ENCODE measurements at regions not wholly inside any gene's neighbourhood (a gene's known extent, or its start where the extent isn't known, plus 50 kb on each side); places are given as distances from the start of the nearest gene placed in this dataset.

DNA sequence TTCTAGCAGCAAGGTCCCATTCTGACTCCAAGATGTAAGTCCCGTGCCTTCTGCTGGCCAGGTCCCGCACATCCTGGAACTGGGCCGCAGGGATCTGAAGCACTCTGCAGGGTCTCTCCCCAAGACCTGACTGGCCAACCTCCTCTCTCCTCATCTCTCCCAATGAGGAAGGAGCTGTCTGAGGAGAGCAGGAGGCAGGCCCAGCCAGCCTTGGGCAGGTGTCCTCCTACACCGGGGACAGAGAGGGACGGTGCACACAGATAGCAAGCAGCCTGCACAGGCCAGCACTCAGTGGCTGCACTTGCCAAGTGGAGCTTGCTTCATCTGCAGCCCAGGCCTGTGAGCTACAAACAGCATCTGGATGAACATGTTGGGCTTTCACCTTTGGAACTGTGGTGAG, 76.8 kb upstream of the CD93 start:
- no peak for DNase-seq

DNA sequence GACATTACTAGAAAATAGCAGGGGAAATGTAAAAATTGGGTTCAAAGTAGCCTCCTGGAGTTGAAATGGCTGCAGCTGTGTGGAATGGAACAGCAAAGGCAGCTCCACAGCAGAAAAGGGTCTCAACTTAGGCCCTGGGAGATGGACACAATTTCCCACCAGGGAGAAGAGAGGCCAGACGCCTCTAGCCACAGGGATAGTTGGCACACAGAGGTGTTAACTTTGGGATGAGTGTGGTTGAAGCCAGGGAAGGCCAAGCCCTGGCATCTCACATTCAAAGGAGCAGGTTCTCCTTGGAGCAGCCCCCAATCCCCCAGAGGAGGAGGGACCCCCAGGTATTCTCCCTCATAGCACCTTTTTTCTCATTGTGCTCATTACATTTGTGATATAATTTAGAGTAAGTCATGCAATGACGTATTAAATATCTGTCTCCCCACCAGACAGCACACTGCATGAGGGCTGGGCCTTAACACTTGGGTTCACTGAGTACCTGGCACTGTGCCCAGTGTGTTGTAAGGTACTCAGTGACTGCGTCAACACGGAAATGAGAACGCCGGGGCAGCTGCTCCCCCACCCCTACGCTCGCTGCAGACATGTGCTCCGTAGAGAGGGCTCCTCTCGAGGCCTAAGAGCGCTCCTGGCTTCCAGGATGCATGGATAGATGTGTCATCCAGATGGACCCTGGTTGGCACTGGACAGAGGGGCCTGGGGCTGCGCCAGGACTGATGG, 76.0 kb upstream of the CD93 start:
- DNase-seq, result no peak

DNA sequence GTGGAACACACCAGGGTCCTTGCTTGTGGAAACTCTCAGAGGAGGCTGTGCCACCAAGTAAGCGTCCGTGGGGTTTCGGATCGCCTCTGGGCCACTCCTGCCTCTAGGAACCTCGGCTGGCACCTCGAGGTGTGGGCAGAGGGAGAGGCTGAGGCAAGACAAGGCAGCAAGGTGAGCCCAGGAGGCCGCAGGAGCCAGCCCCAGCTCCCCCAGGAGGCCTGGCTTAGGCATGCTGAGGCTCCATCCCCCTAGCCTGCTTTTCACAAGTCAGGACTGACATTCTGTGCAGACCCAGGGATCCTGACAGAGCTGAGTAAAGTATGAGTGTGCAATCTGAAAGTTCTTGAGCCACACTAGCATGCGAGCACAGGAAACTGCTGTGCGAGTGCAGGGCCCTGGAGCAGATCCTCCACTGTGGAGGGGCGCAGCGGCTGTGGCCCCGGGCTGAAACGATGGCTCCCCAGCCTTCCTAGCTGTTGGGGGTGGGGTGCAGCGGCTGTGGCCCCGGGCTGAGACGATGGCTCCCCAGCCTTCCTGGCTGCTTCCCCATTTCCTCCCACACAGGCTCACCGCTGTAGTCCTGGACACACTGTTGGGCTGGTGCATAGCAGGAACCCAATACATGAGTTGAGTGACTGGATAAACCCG, 75.2 kb upstream of the CD93 start:
- DNase-seq, result no peak

DNA sequence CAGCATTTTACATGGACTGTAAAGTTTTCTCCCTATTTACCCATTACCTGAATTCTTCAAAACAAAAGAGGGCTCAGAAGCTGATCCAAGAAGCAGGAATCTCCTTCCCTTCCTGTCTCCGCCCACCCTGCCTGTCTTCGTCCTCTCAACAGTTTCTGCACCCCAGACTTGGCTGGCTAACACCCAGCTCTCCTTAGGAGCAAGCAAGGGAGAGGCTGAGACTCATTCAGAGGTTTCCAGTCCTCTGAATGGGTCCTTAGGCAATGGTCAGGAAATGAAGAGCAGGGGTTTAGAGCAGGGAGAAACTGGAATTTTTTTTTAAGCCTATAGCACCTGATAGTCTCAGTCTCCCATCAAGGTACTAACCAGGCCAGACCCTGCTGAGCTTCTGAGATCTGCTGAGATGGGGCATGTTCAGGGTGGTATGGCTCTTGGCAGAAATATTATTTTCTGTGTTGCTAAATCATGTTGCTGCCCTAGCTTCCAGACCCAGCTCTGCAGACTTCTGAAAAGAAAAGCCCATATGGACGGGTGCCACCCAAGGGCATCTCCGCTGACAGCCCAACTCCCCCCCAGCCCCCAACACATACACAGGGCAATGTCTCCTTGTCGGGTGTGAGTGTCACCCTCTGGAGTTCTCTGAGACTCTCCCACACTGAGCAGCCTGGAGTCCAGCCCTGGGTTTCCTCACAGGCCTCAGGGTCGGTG, 74.6 kb upstream of the CD93 start:
- no peak for DNase-seq

DNA sequence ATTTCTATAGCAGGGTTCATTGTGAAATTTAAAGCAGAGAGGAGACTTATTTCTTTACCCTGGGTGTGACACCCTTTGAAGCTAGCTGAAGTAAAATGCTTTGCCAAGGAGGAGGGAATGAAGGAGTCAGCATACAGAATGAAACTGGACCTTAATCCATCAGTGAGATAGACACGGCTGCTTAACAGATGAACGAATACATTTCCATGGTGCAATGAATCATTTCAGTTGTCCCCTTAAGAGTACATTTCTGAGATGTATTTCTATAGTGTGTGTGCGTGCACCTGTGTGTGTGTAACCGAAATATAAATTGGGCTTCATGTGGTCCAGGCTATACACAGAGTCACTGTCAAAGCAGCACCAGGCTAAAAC, 73.8 kb upstream of the CD93 start:
- no peak for DNase-seq

- no peak for DNase-seq
Measured at GRCh38 chr20:23159256-23159946, 73.3 kb upstream of the CD93 start.

DNA sequence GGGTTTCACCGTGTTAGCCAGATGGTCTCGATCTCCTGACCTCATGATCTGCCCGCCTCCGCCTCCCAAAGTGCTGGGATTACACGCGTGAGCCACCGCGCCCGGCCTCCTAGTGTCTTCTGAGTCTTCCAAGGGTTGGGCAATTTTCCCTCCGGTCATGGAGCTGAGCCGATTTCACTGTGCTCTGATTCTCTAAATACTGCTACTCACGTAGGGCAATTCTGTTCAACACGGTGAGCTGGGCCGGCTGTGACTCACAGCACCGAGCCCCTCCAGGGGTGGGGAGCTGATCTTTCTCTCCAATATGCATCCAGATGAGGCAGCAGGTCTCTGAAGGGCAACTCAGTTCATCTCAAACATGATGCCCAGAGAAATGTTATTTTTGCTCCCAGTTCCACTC, 71.6 kb upstream of the CD93 start:
- DNase-seq, result no peak

DNA sequence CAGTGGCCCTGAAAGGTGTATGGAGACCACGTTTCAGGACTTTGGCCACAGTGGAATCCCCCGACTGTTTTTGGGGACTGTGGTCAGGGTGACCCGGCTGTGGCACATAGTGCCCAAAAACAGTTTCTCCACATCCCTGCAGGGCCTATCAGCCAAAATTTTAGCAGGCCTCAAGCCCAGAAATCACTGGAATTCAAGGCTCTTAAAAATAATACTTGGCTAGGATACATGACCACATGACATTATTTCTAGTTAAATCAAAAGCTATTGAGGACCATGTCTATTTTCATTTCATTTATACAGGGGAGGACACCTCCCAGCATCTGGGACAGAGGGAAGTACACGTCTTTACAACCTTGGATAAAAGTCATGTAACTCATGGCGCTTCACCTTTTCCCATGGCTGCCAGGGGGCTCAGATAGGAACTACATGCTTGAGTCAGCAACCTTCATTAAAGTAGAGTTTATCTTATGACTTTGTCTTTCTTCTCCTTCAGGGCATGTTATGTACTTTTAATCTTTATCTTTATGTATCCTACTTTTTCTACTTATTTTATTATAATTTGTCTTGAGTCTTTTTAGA, 70.8 kb upstream of the CD93 start:
- no peak for DNase-seq

DNA sequence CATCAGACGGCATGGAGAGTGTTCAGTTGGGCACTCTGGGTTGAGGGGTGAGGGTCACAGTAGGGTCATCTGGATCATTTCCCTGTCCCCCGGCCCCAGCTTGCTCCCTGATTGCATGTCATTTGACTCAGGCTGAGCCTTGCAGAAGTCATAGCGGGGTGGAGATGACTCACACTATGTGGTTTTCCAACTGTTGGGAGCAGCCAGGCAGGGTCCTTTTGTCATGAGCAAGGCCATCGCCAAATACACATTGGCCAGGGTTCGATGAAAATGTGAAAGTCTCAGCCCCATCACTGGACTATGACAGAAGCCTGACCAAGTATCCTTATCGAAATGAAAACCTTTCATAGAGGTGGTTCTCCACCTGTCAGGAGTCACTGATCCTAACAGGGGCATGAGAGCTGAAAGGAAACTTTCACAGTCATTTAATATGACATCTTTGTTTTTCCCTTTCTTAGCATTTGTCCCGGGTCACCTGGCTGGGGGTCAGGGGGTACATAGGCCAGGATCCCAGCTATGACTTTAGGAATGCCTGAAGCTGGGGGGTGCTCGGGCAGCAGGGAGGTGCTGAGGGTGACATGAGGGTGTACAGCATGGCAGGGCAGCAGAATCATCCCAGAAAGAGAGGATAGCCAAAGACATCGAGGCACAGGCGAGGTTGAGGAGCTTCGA, 70.2 kb upstream of the CD93 start:
- DNase-seq, result no peak

GRCh38 chr20:23155141-23155590, 69.0 kb upstream of the CD93 start:
- DNase-seq, result no peak

GRCh38 chr20:23153696-23154341, 67.7 kb upstream of the CD93 start:
- DNase-seq, result no peak

DNA sequence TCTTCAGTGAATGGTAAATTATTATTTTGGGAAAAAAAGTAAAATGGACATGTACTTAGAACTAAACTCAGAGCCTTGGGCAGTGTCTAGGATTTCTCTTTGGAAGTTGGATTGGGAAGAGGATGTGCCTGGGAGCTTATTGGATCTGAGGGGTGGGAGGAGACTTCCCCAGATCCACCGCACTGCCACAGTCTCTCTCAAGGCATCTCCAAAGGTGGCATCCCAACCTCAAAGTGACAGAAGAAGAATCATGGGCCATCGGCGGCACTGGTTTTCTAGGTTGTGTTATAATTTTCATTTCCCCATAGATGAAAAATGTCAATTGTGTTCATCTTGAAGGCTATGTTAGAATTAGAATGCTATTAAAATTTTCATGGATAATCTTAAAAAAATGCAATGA, 66.8 kb upstream of the CD93 start:
- no peak for DNase-seq

GRCh38 chr20:23152308-23152892, 66.3 kb upstream of the CD93 start:
- no peak for DNase-seq

DNA sequence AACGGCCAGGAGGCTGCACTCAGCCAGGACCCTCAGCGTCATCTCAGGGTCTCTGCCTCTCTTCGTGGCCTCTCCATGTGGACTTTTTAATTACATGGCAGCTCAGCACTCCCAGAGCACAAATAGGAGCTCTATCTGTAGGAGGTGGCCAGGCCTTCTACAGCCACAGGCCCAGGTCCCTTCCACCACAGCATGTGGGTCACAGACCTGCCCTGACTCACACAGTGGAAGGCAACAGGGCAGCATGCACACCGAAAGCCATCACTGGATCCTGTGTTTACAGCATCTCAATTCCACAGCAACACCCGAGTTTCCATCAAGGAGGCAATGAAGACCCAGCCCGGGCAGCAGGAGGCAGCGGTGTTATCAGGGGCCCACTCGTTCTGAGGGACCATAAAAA, 65.8 kb upstream of the CD93 start:
- no peak for DNase-seq

DNA sequence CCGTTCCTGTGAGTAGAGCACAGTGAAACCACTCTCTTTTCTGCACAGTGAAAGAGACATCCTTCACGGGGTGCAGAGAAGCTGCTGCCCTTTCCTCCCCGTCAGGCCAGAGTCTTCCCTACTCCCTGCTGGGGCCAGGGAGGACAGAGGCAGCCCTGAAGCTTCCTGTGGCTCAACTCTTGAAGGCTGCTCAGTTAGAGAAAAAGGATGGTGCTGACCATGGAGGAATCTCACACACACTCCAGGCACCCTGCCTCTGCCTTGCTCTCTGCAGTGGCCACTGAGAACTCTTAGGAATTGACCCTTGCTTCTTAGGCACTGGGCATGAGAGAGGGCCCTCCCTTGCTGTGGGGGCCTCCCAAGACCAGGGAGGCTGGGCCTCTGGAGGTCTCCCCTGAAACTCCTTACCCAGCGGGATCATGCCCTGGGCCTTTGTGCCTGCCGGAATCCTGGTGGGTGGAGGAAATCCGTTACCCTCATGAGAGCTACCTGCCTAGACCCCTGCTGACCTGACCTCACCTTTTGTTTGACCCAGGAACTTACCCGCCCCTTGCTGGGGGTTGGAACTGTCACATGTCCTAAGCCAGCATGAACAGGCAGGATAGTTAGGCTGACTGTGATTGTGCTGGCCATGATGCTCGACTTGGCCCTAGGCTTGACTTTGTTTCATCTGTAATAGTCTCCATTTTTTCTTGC, 65.0 kb upstream of the CD93 start:
- no peak for DNase-seq

DNA sequence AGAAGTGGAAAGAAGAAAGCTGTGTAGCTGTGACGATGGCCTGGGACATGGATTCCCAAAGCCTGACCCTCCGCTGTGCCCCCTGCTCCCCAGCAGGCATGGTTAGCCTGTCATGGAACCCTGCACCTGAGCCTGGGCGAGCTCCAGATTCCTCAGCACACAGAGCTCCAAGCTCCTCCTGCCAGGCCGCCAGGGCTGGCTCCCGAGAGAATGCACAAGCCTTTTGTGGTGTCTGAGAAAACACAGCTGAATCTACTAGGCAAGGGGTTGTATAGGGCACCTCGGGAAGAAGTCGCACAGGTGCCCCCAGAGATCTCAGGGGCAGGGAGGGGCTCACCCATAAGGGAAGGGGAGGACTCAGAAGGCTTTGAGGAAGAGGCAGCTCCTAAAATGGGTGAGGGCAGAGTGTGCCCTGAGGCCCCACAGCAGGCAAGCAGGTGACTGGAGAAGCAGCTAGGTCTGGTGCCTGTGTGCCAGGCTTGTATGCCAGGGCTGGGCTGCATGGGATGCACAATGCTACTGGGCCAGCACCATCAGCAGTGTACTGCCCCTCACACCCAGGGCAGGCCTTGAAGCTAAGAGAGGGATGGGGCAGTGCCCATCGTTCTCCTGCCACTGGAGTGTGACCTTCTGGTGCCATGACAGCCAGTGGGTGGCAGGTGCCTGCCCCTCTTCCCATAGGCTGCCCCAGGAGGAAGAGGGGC, 64.3 kb upstream of the CD93 start:
- DNase-seq, result no peak

DNA sequence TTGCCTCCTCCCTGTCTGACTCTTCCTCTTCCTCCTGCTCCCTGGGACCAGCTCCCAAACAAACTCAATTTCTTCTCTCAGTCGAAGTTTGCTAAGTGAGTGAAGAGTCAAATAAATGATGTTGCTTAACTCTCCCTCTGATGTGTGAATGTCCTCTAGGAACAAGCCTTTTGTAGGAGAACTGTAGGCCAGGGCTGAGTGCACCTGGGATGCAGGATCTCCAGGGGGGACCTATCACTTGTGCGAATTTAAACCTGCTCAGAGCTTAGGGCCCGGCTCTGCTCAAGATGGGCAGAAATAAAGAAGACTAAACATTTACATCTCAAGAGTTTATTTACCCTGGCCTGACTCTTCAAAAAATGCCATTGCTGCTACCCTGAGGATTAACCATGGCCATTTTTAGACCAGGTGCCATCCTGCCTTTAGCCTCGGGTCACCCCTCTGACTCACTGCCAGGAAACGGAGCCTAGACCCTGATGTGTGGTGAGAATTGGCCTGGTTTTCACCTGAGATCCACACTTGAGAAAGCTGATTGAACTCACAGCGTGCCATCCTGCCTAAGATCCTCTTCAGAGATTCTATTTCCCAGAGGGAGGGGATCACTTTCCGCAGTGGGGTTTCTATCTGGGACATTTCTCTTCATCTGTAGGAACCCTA, 63.6 kb upstream of the CD93 start:
- no peak for DNase-seq

GRCh38 chr20:23148731-23149570, 62.8 kb upstream of the CD93 start:
- DNase-seq, result no peak
